Pancreas (tissue), 10 donors: ENCODE measurements at regions not wholly inside any gene's neighbourhood (a gene's known extent, or its start where the extent isn't known, plus 50 kb on each side); places are given as distances from the start of the nearest gene placed in this dataset.

Experiments used
- ATAC-seq, 4 donors: fragments of 200-7000 bp; cut with Tn5 transposase; one replicate each; pipeline versions ENCODE4 v1.8.0 to v1.9.1; 2020; ENCODE audit warnings: mild to moderate bottlenecking in 4 of 4, moderate library complexity in 4 of 4
- DNase-seq, 6 donors: peaks; one replicate each; pipeline ENCODE4 v3.0.0-alpha.2; 2020
- FAIRE-seq: peaks from 2 replicates; lab custom pipeline; 2012; peaks lifted over from hg19 to GRCh38; lab: Jason Lieb, UNC
- H3K27ac ChIP-seq, 4 donors: fragments of 200-600 bp; sonication (generic); 1 replicate in 3 of 4; 2 replicates in 1 of 4; pipeline versions ENCODE4 v1.5.0 to v1.8.0; 2020
- H3K27me3 ChIP-seq, 4 donors: fragments of 200-600 bp; one replicate each; pipeline ENCODE4 v1.8.0; 2021
- H3K36me3 ChIP-seq, 3 donors: fragments of 200-600 bp; sonication (generic) in 1 of 3; one replicate each; pipeline versions ENCODE4 v1.5.0 to v1.8.0; 2020 to 2021
- H3K4me1 ChIP-seq, 3 donors: fragments of 200-600 bp; one replicate each; pipeline ENCODE4 v1.8.0; 2021
- H3K4me3 ChIP-seq, 4 donors: fragments of 200-600 bp; sonication (generic) in 2 of 4; one replicate each; pipeline versions ENCODE4 v1.5.0 to v1.8.0; 2020 to 2021
- H3K9me3 ChIP-seq, 4 donors: fragments of 200-600 bp; one replicate each; pipeline ENCODE4 v1.8.0; 2021
- CTCF ChIP-seq, 4 donors: fragments of 200-600 bp; sonication (generic) in 3 of 4; IDR thresholded peaks; one replicate each; pipeline versions ENCODE4 v1.5.0 to v1.8.0; 2021; ENCODE audit warnings: antibody characterized with exemption in 4 of 4
- WGBS, 2 donors: extraction: QIAGEN DNeasy Blood & Tissue Kit; methylation state at CpG; one replicate each; pipeline ENCODE4 v1.1.7; 2013; 5-methylcytosine and 5-hydroxymethylcytosine counted together
- intact Hi-C, 3 donors: fragments of 100-400 bp; cut with DNase I; formaldehyde crosslinking; loops; one replicate each; pipeline versions ENCODE4 v1.11.1 to v1.14.2; 2022
- donor health status: healthy with polysubstance abuse.
- donor health status: DM: no; HTN: no; CAD: no; lungs with moderate emphysema.
- donor health status: DM: no; HTN: no; CAD: no.
- donor health status: control.
- donor health status: control.
- donor health status: Bipolar disorder and iron deficiency.
- donor health status: DM: yes; HTN: yes; CAD: no.
- donor health status: DM: no; HTN: no; CAD: no.
- donor health status: DM: no; HTN: no; CAD: no.
- donor health status: DM: yes; HTN: yes; CAD: no.

- H3K36me3 ChIP-seq = no peaks in the 10 kb centered on the region
- FAIRE-seq = no peak
- no peaks in the 10 kb centered on the region for H3K27me3 ChIP-seq
- H3K27ac ChIP-seq = no peak overlapping the region
- no peaks in the 10 kb centered on the region for H3K4me1 ChIP-seq
- TF ChIP-seq CTCF (IDR thresholded peaks at IDR 0.05) = no peak
- intact Hi-C loops = no loop called here
- ATAC-seq = no peak
- H3K9me3 ChIP-seq = no peaks in the 10 kb centered on the region
- 73 to 82% methylated on average over 8 of the region's 8 CpGs for WGBS, 2 donors
- DNase-seq = no peak
- no peak overlapping the region for H3K4me3 ChIP-seq
Observed at GRCh38 chr10:31619531-31620061, 300.6 kb downstream of the ZEB1 start.

- Histone ChIP-seq H3K36me3 (no peaks in the 10 kb centered on the region), H3K4me1 (no peaks in the 10 kb centered on the region), H3K27me3 (no peaks in the 10 kb centered on the region), H3K4me3 (no peak overlapping the region), H3K9me3 (no peaks in the 10 kb centered on the region), H3K27ac (no peak overlapping the region)
- 66 to 74% methylated on average over 17 of the region's 17 CpGs for WGBS, 2 donors
- no peak for DNase-seq
- intact Hi-C loops = no loop called here
- FAIRE-seq = no peak
- TF ChIP-seq CTCF (IDR thresholded peaks at IDR 0.05) = no peak
- ATAC-seq = peak in 3 of 4 donors; percentile 27 to 51 (median 29)
Observed at GRCh38 chr10:31618541-31619291, 299.7 kb downstream of the ZEB1 start.

- DNase-seq (no peak), ATAC-seq (no peak)
Observed at GRCh38 chr10:31617757-31618156, 298.7 kb downstream of the ZEB1 start.

GRCh38 chr10:31617133-31617532 is 298.1 kb downstream of the ZEB1 start:
- WGBS, 2 donors = 79 to 85% methylated on average over 2 of the region's 2 CpGs
- Histone ChIP-seq H3K27me3 (no peaks in the 10 kb centered on the region), H3K4me3 (no peak overlapping the region), H3K36me3 (no peaks in the 10 kb centered on the region), H3K9me3 (no peaks in the 10 kb centered on the region), H3K4me1 (no peaks in the 10 kb centered on the region), H3K27ac (no peak overlapping the region)
- DNase-seq (no peak), ATAC-seq (no peak), FAIRE-seq (no peak)
- intact Hi-C loops = no loop called here
- no peak for TF ChIP-seq CTCF (IDR thresholded peaks at IDR 0.05)

More at GRCh38 chr10:31617757-31618156, 298.7 kb downstream of the ZEB1 start:
- Histone ChIP-seq H3K27me3 (no peaks in the 10 kb centered on the region), H3K4me3 (no peak overlapping the region), H3K36me3 (no peaks in the 10 kb centered on the region), H3K4me1 (no peaks in the 10 kb centered on the region), H3K27ac (no peak overlapping the region), H3K9me3 (no peaks in the 10 kb centered on the region)
- no peak for FAIRE-seq
- WGBS, 2 donors = 96 to 100% methylated on average over 1 to 2 of the region's 2 CpGs
- intact Hi-C loops = no loop called here
- no peak for TF ChIP-seq CTCF (IDR thresholded peaks at IDR 0.05)

GRCh38 chr10:31615129-31615528 is 296.1 kb downstream of the ZEB1 start:
- TF ChIP-seq CTCF (IDR thresholded peaks at IDR 0.05) = no peak
- intact Hi-C loops = no loop called here
- H3K36me3 ChIP-seq = no peaks in the 10 kb centered on the region

More at GRCh38 chr10:31615129-31615528, 296.1 kb downstream of the ZEB1 start:
- no peak for ATAC-seq
- DNase-seq = no peak
- Histone ChIP-seq H3K4me1 (no peaks in the 10 kb centered on the region), H3K9me3 (no peaks in the 10 kb centered on the region), H3K27ac (no peak overlapping the region), H3K4me3 (no peak overlapping the region), H3K27me3 (no peaks in the 10 kb centered on the region)
- FAIRE-seq = no peak
